GM18907 (cell line): ENCODE measurements at regions not wholly inside any gene's neighbourhood (a gene's known extent, or its start where the extent isn't known, plus 50 kb on each side); places are given as distances from the start of the nearest gene placed in this dataset.

Experiments
- ATAC-seq: cut with Tn5 transposase; IDR thresholded peaks from one replicate; pipeline ENCODE4 v1.9.1; 2021; ENCODE audit warnings: mild to moderate bottlenecking, moderate library complexity; ENCODE audit not compliant: unreplicated experiment

GRCh38 chr15:31272558-31273257 is 53.9 kb upstream of the KLF13 start:
- no peak for ATAC-seq

- ATAC-seq, result no peak
Observed at GRCh38 chr15:31273258-31273941, 53.2 kb upstream of the KLF13 start.

- ATAC-seq, result no peak
Observed at GRCh38 chr15:31274496-31275330, 51.9 kb upstream of the KLF13 start.

- no peak for ATAC-seq
Observed at GRCh38 chr15:31275331-31276262, 51.0 kb upstream of the KLF13 start.

GRCh38 chr15:31276596-31277298 is 49.9 kb upstream of the KLF13 start:
- ATAC-seq, result no peak
